ENCODE measurements at regions not wholly inside any gene's neighbourhood (a gene's known extent, or its start where the extent isn't known, plus 50 kb on each side); places are given as distances from the start of the nearest gene placed in this dataset.

DNA sequence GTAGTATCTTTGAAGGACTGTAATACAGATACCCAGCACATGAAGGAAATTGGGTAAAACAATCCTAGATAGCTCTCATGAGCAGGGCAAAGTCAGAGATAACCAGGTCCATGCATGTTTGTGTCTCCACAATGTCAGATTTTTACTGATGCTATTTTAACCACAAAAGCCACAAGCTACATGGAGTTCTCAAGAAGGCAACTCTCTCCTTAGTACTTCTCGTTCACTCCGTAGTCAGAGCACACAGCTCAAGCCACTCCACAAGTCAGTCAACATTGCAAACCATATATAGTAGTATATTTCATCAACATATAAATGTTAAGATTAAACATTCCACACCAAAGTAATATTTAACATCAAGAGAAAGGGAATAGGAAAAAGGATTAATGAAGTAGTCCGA lies 98.0 kb upstream of the PIK3CG start:
- TF ChIP-seq ZFX (IDR thresholded peaks at IDR 0.05) (no peak), CTCF (conservative IDR thresholded peaks at IDR 0.05) (no peak)
- no peak overlapping the region for H3K27ac ChIP-seq

GRCh38 chr7:106767498-106768323 lies 97.4 kb upstream of the PIK3CG start:
- no peak overlapping the region for H3K27ac ChIP-seq
- no peak for TF ChIP-seq ZFX (IDR thresholded peaks at IDR 0.05)

GRCh38 chr7:106768324-106768751 lies 96.7 kb upstream of the PIK3CG start:
- no peak for TF ChIP-seq ZFX (IDR thresholded peaks at IDR 0.05)
- TF ChIP-seq CTCF (conservative IDR thresholded peaks at IDR 0.05): no peak
- H3K27ac ChIP-seq: no peak overlapping the region

DNA sequence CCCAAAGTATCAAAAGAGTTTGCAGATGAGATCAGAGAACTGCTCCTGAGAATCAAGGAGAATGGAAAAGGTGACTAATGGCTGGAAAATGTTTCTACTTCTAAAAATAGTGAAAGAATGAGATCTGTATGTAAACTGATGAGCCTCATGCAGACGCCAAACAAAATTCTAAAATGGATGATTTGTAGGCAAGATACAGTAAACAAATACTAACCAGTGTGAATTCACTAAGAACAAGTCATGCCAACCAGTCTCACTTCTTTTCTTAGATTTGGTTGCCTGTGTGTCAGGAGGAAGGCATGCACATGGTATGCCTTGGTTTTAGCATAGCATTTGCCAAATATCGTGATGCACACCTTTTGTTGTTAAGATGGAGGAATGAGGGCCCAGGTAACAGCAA lies 94.9 kb upstream of the PIK3CG start:
- TF ChIP-seq CTCF (conservative IDR thresholded peaks at IDR 0.05) (no peak), ZFX (IDR thresholded peaks at IDR 0.05) (no peak)
- no peak overlapping the region for H3K27ac ChIP-seq

GRCh38 chr7:106772655-106773108 lies 92.4 kb upstream of the PIK3CG start:
- TF ChIP-seq CTCF (conservative IDR thresholded peaks at IDR 0.05) (no peak), ZFX (IDR thresholded peaks at IDR 0.05) (no peak)
- H3K27ac ChIP-seq: no peak overlapping the region

DNA sequence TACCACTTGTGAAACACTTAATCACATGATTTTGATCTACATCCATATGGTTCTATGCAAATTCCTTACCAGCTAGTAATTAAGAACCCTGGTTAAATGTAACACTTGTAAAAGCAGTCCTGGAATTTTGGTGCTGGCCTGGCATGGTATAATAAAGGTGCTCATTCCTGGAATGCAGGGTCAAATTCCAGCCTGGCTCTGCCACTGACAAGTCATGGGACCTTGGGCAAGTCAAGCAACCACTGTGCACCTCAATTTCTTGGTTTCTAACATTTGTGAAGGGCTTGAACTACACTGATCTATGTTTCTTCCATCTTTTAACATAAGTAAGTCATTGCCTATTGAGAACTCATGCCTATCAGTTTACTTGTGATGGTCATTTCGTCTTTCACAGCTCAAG lies 91.9 kb upstream of the PIK3CG start:
- H3K27ac ChIP-seq: no peak overlapping the region
- TF ChIP-seq CTCF (conservative IDR thresholded peaks at IDR 0.05): no peak
- TF ChIP-seq ZFX (IDR thresholded peaks at IDR 0.05): no peak

DNA sequence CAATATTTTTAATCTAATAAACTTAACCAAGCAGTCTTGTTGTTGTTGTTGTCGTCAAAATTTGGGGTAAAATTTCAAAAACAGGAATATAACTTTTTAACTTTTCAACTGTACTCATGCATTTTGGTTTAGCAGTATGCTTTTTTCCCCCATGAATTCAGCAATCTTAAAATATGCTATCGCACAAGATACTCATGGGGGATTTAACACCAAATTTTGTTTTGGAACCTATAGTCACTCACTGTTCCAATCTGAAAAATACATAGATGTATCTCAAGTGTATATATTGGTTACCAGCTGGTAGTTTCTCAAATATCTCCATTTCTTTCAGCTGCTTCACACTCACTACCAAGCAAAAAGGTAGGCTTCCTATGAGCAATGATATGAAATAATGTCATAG lies 91.4 kb upstream of the PIK3CG start:
- TF ChIP-seq CTCF (conservative IDR thresholded peaks at IDR 0.05) (no peak), ZFX (IDR thresholded peaks at IDR 0.05) (no peak)
- no peak overlapping the region for H3K27ac ChIP-seq
